Peyer's patch (tissue), 4 donors: ENCODE measurements at regions not wholly inside any gene's neighbourhood (a gene's known extent, or its start where the extent isn't known, plus 50 kb on each side); places are given as distances from the start of the nearest gene placed in this dataset.

Experiments used
- DNase-seq, 3 donors: peaks; one replicate each; pipeline ENCODE4 v3.0.0-alpha.2; 2017 to 2019
- H3K27ac ChIP-seq, 4 donors: fragments of 200-600 bp; sonication (generic); one replicate each; pipeline ENCODE4 v1.5.1; 2016 to 2019
- H3K27me3 ChIP-seq, 2 donors: fragments of 200-600 bp; sonication (generic); one replicate each; pipeline ENCODE4 v1.5.1; 2019
- H3K36me3 ChIP-seq, 3 donors: fragments of 200-600 bp; sonication (generic); one replicate each; pipeline ENCODE4 v1.5.1; 2016 to 2019
- H3K4me1 ChIP-seq, 4 donors: fragments of 200-600 bp; sonication (generic); one replicate each; pipeline ENCODE4 v1.5.1; 2016 to 2019
- H3K4me3 ChIP-seq, 4 donors: fragments of 200-600 bp; sonication (generic); 1 replicate in 3 of 4; 2 replicates in 1 of 4; pipeline ENCODE4 v1.5.1; 2016 to 2019; ENCODE audit warnings: mild to moderate bottlenecking in 1 of 4
- H3K9me3 ChIP-seq, 4 donors: fragments of 200-600 bp; sonication (generic); one replicate each; pipeline ENCODE4 v1.5.1; 2016 to 2019; ENCODE audit warnings: mild to moderate bottlenecking in 1 of 4
- CTCF ChIP-seq, 6 experiments: fragments of 450-650 bp in 4 of 6; fragments of 200-600 bp in 2 of 6; sonication (generic) in 1 of 6; IDR thresholded peaks; one replicate each; pipeline ENCODE4 v1.5.1; 2017 to 2019; ENCODE audit warnings: antibody characterized with exemption in 6 of 6, mild to moderate bottlenecking in 3 of 6, moderate library complexity in 1 of 6
- POLR2A ChIP-seq, 2 donors: fragments of 450-650 bp; IDR thresholded peaks; one replicate each; pipeline ENCODE4 v1.5.1; 2017; ENCODE audit warnings: antibody characterized with exemption in 2 of 2, mild to moderate bottlenecking in 2 of 2, moderate library complexity in 2 of 2

- H3K9me3 ChIP-seq = no peaks in the 10 kb centered on the region
- TF ChIP-seq CTCF (IDR thresholded peaks at IDR 0.05) (no peak), POLR2A (IDR thresholded peaks at IDR 0.05) (no peak)
- no peak overlapping the region for H3K4me3 ChIP-seq
- H3K4me1 ChIP-seq = no peaks in the 10 kb centered on the region
- no peaks in the 10 kb centered on the region for H3K36me3 ChIP-seq
- H3K27ac ChIP-seq = no peak overlapping the region
- no peaks in the 10 kb centered on the region for H3K27me3 ChIP-seq
- DNase-seq = no peak
Observed at GRCh38 chr5:110842948-110843347, 104.1 kb downstream of the SLC25A46 start.

DNA sequence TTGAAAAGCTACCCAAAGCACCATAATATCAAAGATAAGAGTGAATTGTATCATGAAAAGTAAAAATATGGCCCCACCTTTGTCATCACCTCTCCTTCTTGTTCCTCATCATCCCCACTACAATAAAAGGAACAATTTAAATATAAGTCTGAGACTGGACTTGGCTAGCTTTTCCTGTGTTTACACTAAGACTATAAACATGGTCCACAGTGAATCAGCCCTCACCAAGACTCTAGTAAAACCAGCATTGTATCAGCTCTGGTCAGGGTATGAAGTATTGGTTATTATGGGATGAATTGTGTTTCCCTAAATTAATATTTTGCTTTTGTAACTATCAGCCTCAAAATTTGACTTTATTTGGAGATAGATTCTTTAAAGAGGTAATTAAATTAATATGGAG is 105.4 kb downstream of the SLC25A46 start:
- H3K27me3 ChIP-seq = no peaks in the 10 kb centered on the region
- H3K4me1 ChIP-seq = no peaks in the 10 kb centered on the region
- no peaks in the 10 kb centered on the region for H3K9me3 ChIP-seq
- H3K4me3 ChIP-seq = no peak overlapping the region
- no peak overlapping the region for H3K27ac ChIP-seq
- no peak for TF ChIP-seq CTCF (IDR thresholded peaks at IDR 0.05)
- no peak for TF ChIP-seq POLR2A (IDR thresholded peaks at IDR 0.05)
- H3K36me3 ChIP-seq = no peaks in the 10 kb centered on the region
- DNase-seq = no peak

- no peaks in the 10 kb centered on the region for H3K36me3 ChIP-seq
- H3K4me1 ChIP-seq = no peaks in the 10 kb centered on the region
- H3K4me3 ChIP-seq = no peak overlapping the region
- TF ChIP-seq CTCF (IDR thresholded peaks at IDR 0.05) (no peak), POLR2A (IDR thresholded peaks at IDR 0.05) (no peak)
- no peak overlapping the region for H3K27ac ChIP-seq
- H3K9me3 ChIP-seq = no peaks in the 10 kb centered on the region
- DNase-seq = no peak
- no peaks in the 10 kb centered on the region for H3K27me3 ChIP-seq
Observed at GRCh38 chr5:110846398-110847001, 107.7 kb downstream of the SLC25A46 start.

DNA sequence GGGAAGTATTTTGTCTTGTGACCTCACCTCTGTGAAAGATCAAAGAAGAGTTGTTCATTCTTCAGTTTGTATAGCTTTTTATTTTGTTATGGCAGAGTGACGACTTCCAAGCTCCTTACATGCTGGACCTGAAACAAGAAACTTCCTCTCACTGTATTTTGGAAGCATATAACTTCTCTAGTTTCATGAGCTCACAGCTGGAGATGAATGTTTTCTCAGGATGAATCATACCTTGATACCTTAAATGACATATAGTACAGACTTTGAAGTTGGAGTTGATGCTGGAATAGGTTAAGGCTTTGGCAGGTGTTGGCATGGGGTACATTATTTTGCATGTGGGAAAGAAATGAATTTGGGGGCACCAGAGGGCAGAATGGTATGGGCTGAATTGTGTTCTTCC is 112.5 kb downstream of the SLC25A46 start:
- no peak overlapping the region for H3K4me3 ChIP-seq
- no peaks in the 10 kb centered on the region for H3K4me1 ChIP-seq
- no peak overlapping the region for H3K27ac ChIP-seq
- no peaks in the 10 kb centered on the region for H3K36me3 ChIP-seq
- no peak for TF ChIP-seq POLR2A (IDR thresholded peaks at IDR 0.05)
- TF ChIP-seq CTCF (IDR thresholded peaks at IDR 0.05) = no peak
- H3K27me3 ChIP-seq = no peaks in the 10 kb centered on the region
- DNase-seq = no peak
- no peaks in the 10 kb centered on the region for H3K9me3 ChIP-seq

GRCh38 chr5:110852053-110852452 is 113.2 kb downstream of the SLC25A46 start:
- no peaks in the 10 kb centered on the region for H3K4me1 ChIP-seq
- no peaks in the 10 kb centered on the region for H3K27me3 ChIP-seq
- H3K36me3 ChIP-seq = no peaks in the 10 kb centered on the region
- TF ChIP-seq CTCF (IDR thresholded peaks at IDR 0.05) (no peak), POLR2A (IDR thresholded peaks at IDR 0.05) (no peak)
- H3K9me3 ChIP-seq = no peaks in the 10 kb centered on the region
- H3K4me3 ChIP-seq = no peak overlapping the region
- no peak overlapping the region for H3K27ac ChIP-seq
- no peak for DNase-seq

DNA sequence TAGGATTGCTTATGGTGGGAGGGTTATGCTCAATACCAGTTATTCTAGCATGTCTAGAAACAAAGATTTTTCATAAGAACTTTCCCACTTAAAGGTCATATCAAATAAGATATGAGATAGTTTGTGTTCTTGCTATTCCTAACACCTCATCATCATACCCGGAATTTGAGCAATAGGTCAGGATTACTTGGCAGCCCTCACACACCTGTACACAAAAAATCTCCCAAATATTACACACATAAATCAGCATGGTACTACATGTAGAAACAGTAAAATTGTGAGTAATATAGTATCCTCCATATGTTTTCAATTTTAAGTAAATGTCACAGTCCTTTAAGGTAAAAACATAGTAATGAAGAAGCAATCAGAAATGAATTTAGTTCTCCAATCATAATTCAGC is 113.7 kb downstream of the SLC25A46 start:
- Histone ChIP-seq H3K36me3 (no peaks in the 10 kb centered on the region), H3K9me3 (no peaks in the 10 kb centered on the region), H3K4me3 (no peak overlapping the region), H3K27ac (no peak overlapping the region), H3K4me1 (no peaks in the 10 kb centered on the region), H3K27me3 (no peaks in the 10 kb centered on the region)
- DNase-seq = no peak
- TF ChIP-seq CTCF (IDR thresholded peaks at IDR 0.05) (no peak), POLR2A (IDR thresholded peaks at IDR 0.05) (no peak)
